ENCODE measurements at regions not wholly inside any gene's neighbourhood (a gene's known extent, or its start where the extent isn't known, plus 50 kb on each side); places are given as distances from the start of the nearest gene placed in this dataset.

- Histone ChIP-seq H3K4me1 (ENCODE audit: control insufficient read depth, insufficient read depth, low read length) (no peaks in the 10 kb centered on the region), H3K27ac (ENCODE audit: low read depth, low read length) (no peak overlapping the region), H3K9ac (ENCODE audit: low read length) (no peak overlapping the region), H3K27me3 (ENCODE audit: control insufficient read depth, insufficient read depth, low read length) (no peaks in the 10 kb centered on the region), H3K4me3 (ENCODE audit: low read length) (no peak overlapping the region), H3K36me3 (ENCODE audit: control insufficient read depth, insufficient read depth, low read length) (no peaks in the 10 kb centered on the region)
Observed at GRCh38 chr6:19771753-19772336, 65.3 kb upstream of the ID4 start.

- H3K36me3 ChIP-seq (ENCODE audit: control insufficient read depth, insufficient read depth, low read length) = no peaks in the 10 kb centered on the region
- no peak overlapping the region for H3K27ac ChIP-seq (ENCODE audit: low read depth, low read length)
- no peaks in the 10 kb centered on the region for H3K4me1 ChIP-seq (ENCODE audit: control insufficient read depth, insufficient read depth, low read length)
- H3K27me3 ChIP-seq (ENCODE audit: control insufficient read depth, insufficient read depth, low read length) = no peaks in the 10 kb centered on the region
- H3K9ac ChIP-seq (ENCODE audit: low read length) = no peak overlapping the region
- no peak overlapping the region for H3K4me3 ChIP-seq (ENCODE audit: low read length)
Observed at GRCh38 chr6:19772891-19773290, 64.3 kb upstream of the ID4 start.

GRCh38 chr6:19781269-19781668 is 55.9 kb upstream of the ID4 start:
- no peaks in the 10 kb centered on the region for H3K27me3 ChIP-seq (ENCODE audit: control insufficient read depth, insufficient read depth, low read length)
- H3K9ac ChIP-seq (ENCODE audit: low read length) = no peak overlapping the region
- no peaks in the 10 kb centered on the region for H3K4me1 ChIP-seq (ENCODE audit: control insufficient read depth, insufficient read depth, low read length)
- no peak overlapping the region for H3K27ac ChIP-seq (ENCODE audit: low read depth, low read length)
- H3K4me3 ChIP-seq (ENCODE audit: low read length) = no peak overlapping the region
- no peaks in the 10 kb centered on the region for H3K36me3 ChIP-seq (ENCODE audit: control insufficient read depth, insufficient read depth, low read length)

GRCh38 chr6:19782588-19782987 is 54.6 kb upstream of the ID4 start:
- Histone ChIP-seq H3K9ac (ENCODE audit: low read length) (no peak overlapping the region), H3K36me3 (ENCODE audit: control insufficient read depth, insufficient read depth, low read length) (no peaks in the 10 kb centered on the region), H3K27ac (ENCODE audit: low read depth, low read length) (no peak overlapping the region), H3K27me3 (ENCODE audit: control insufficient read depth, insufficient read depth, low read length) (no peaks in the 10 kb centered on the region), H3K4me1 (ENCODE audit: control insufficient read depth, insufficient read depth, low read length) (no peaks in the 10 kb centered on the region), H3K4me3 (ENCODE audit: low read length) (no peak overlapping the region)
